GM19438 (cell line): ENCODE measurements at regions not wholly inside any gene's neighbourhood (a gene's known extent, or its start where the extent isn't known, plus 50 kb on each side); places are given as distances from the start of the nearest gene placed in this dataset.

Experiments used
- ATAC-seq: cut with Tn5 transposase; IDR thresholded peaks from one replicate; pipeline ENCODE4 v1.9.1; 2021; ENCODE audit warnings: low read depth; ENCODE audit not compliant: unreplicated experiment

GRCh38 chr11:15613251-15613650 is 498.5 kb downstream of the INSC start:
- ATAC-seq, result no peak

- no peak for ATAC-seq
Observed at GRCh38 chr11:15613789-15614188, 499.1 kb downstream of the INSC start.

- ATAC-seq, result no peak
Observed at GRCh38 chr11:15615398-15616096, 500.8 kb downstream of the INSC start.

- ATAC-seq, result no peak
Observed at GRCh38 chr11:15616130-15617105, 501.7 kb downstream of the INSC start.

GRCh38 chr11:15617126-15617525 is 502.4 kb downstream of the INSC start:
- ATAC-seq, result no peak

GRCh38 chr11:15618583-15619032 is 503.9 kb downstream of the INSC start:
- no peak for ATAC-seq

- no peak for ATAC-seq
Observed at GRCh38 chr11:15621565-15621964, 506.8 kb downstream of the INSC start.

GRCh38 chr11:15622231-15622890 is 507.6 kb downstream of the INSC start:
- no peak for ATAC-seq

- ATAC-seq, result no peak
Observed at GRCh38 chr11:15624701-15625100, 510.0 kb downstream of the INSC start.

- no peak for ATAC-seq
Observed at GRCh38 chr11:15625691-15626090, 511.0 kb downstream of the INSC start.

- ATAC-seq, result no peak
Observed at GRCh38 chr11:15627560-15627959, 512.8 kb downstream of the INSC start.

GRCh38 chr11:15629690-15630321 is 515.1 kb downstream of the INSC start:
- no peak for ATAC-seq

GRCh38 chr11:15630896-15631295 is 516.2 kb downstream of the INSC start:
- ATAC-seq, result no peak

GRCh38 chr11:15635521-15635920 is 520.8 kb downstream of the INSC start:
- no peak for ATAC-seq

GRCh38 chr11:15636521-15637089 is 521.9 kb downstream of the INSC start:
- no peak for ATAC-seq

GRCh38 chr11:15638386-15638787 is 523.7 kb downstream of the INSC start:
- ATAC-seq, result no peak

GRCh38 chr11:15640318-15640717 is 525.6 kb downstream of the INSC start:
- ATAC-seq, result no peak

- no peak for ATAC-seq
Observed at GRCh38 chr11:15641271-15642045, 526.7 kb downstream of the INSC start.

GRCh38 chr11:15645201-15645600 is 530.5 kb downstream of the INSC start:
- ATAC-seq, result no peak
